H1 (cell line): ENCODE measurements at regions not wholly inside any gene's neighbourhood (a gene's known extent, or its start where the extent isn't known, plus 50 kb on each side); places are given as distances from the start of the nearest gene placed in this dataset.

Source experiments
- CTCF ChIA-PET: fragments of 300-600 bp; sonication (Branson Sonifier 250); formaldehyde crosslinking; loops from one replicate; lab custom pipeline; 2021; ENCODE audit not compliant: partially characterized antibody; lab: Charles Lee
- POLR2A ChIA-PET: fragments of 300-600 bp; sonication (Branson Sonifier 250); formaldehyde crosslinking; loops from one replicate; lab custom pipeline; 2021; ENCODE audit warnings: inconsistent platforms; ENCODE audit not compliant: partially characterized antibody; lab: Charles Lee
- DNase-seq, 2 experiments: peaks; one replicate each; pipeline versions ENCODE4 v3.0.0 to v3.0.0-alpha.2; 2010 to 2022; ENCODE audit warnings: low spot score in 2 of 2, low read depth in 1 of 2, mixed read lengths in 1 of 2
- FAIRE-seq: peaks from 2 replicates; lab custom pipeline; 2011; peaks lifted over from hg19 to GRCh38; lab: Jason Lieb, UNC
- H2AFZ ChIP-seq: 2 replicates; pipeline ENCODE4 v1.8.1; 2012; ENCODE audit warnings: low read length, inconsistent platforms
- H2AK5ac ChIP-seq: 2 replicates; pipeline ENCODE4 v1.6.1; 2013; ENCODE audit warnings: low read depth, low read length
- H2BK120ac ChIP-seq: replicated peaks from 2 replicates; pipeline ENCODE3; 2013; ENCODE audit warnings: low read depth, low read length, inconsistent platforms
- H2BK12ac ChIP-seq: 2 replicates; pipeline ENCODE4 v1.6.1; 2013; ENCODE audit warnings: low read depth, low read length
- H2BK15ac ChIP-seq: 2 replicates; pipeline ENCODE4 v1.6.1; 2013; ENCODE audit warnings: low read length
- H2BK20ac ChIP-seq: 2 replicates; pipeline ENCODE4 v1.6.1; 2013; ENCODE audit warnings: low read length
- H2BK5ac ChIP-seq: 2 replicates; pipeline ENCODE4 v1.6.1; 2013; ENCODE audit warnings: low read depth, low read length
- H3K14ac ChIP-seq: 2 replicates; pipeline ENCODE4 v1.6.1; 2013; ENCODE audit warnings: inconsistent platforms; ENCODE audit not compliant: insufficient read length
- H3K18ac ChIP-seq: 2 replicates; pipeline ENCODE4 v1.6.1; 2013; ENCODE audit warnings: low read length; ENCODE audit errors: extremely low read depth
- H3K23ac ChIP-seq: 2 replicates; pipeline ENCODE4 v1.6.1; 2013; ENCODE audit warnings: inconsistent platforms; ENCODE audit not compliant: insufficient read length
- H3K23me2 ChIP-seq: 2 replicates; pipeline ENCODE4 v1.6.1; 2013; ENCODE audit warnings: low read depth, low read length
- H3K27ac ChIP-seq: 2 replicates; pipeline ENCODE4 v1.6.1; 2011; ENCODE audit warnings: low read depth, low read length, inconsistent platforms
- H3K27me3 ChIP-seq, 4 experiments: replicated peaks in 1 of 4; 1 replicate in 1 of 4; 2 replicates in 3 of 4; pipeline versions ENCODE4 v1.6.1 to v1.8.1; 2011 to 2013; ENCODE audit warnings: low read length in 3 of 4, mild to moderate bottlenecking in 3 of 4, inconsistent platforms in 2 of 4, mixed read lengths in 2 of 4, moderate library complexity in 1 of 4; ENCODE audit not compliant: control insufficient read depth in 3 of 4, insufficient read depth in 3 of 4; ENCODE audit errors: extremely low read depth in 1 of 4
- H3K36me3 ChIP-seq, 4 experiments: 2 replicates each; pipeline versions ENCODE4 v1.6.1 to v1.8.1; 2011 to 2013; ENCODE audit warnings: mild to moderate bottlenecking in 4 of 4, low read length in 3 of 4, moderate library complexity in 2 of 4, control low read depth in 1 of 4, inconsistent platforms in 1 of 4; ENCODE audit not compliant: insufficient read depth in 4 of 4, control insufficient read depth in 2 of 4
- H3K4ac ChIP-seq: replicated peaks from 2 replicates; pipeline ENCODE3; 2013; ENCODE audit warnings: low read length, low read depth, mixed read lengths, inconsistent platforms; ENCODE audit not compliant: insufficient read length
- H3K4me1 ChIP-seq, 4 experiments: replicated peaks in 1 of 4; 1 replicate in 1 of 4; 2 replicates in 3 of 4; pipeline versions ENCODE4 v1.6.1 to v1.8.1; 2011 to 2013; ENCODE audit warnings: low read length in 3 of 4, inconsistent platforms in 2 of 4, mixed read lengths in 1 of 4; ENCODE audit not compliant: insufficient read depth in 4 of 4, control insufficient read depth in 3 of 4
- H3K4me2 ChIP-seq, 2 experiments: 2 replicates each; pipeline versions ENCODE4 v1.6.1 to v1.8.1; 2011 to 2013; ENCODE audit warnings: low read depth in 2 of 2, low read length in 2 of 2, control low read depth in 1 of 2, inconsistent platforms in 1 of 2, mild to moderate bottlenecking in 1 of 2; ENCODE audit not compliant: insufficient read depth in 1 of 2
- H3K4me3 ChIP-seq, 4 experiments: fragments of 200-600, 300-600 bp in 1 of 4; sonication (generic), shearing (Covaris generic), sonication (Bioruptor Twin) in 1 of 4; 2 replicates each; pipeline versions ENCODE4 v1.5.1 to v1.8.1; 2011 to 2016; ENCODE audit warnings: low read length in 4 of 4, low read depth in 3 of 4, control low read depth in 2 of 4, inconsistent platforms in 2 of 4, mild to moderate bottlenecking in 2 of 4, mixed read lengths in 1 of 4, moderate library complexity in 1 of 4; ENCODE audit not compliant: insufficient read depth in 2 of 4; ENCODE audit errors: extremely low read depth in 1 of 4
- H3K56ac ChIP-seq: replicated peaks from 2 replicates; pipeline ENCODE3; 2013; ENCODE audit warnings: low read depth, mild to moderate bottlenecking, mixed read lengths, low read length, inconsistent platforms; ENCODE audit not compliant: insufficient read length
- H3K79me1 ChIP-seq: 2 replicates; pipeline ENCODE4 v1.6.1; 2013; ENCODE audit warnings: low read depth, low read length, control low read depth
- H3K79me2 ChIP-seq, 2 experiments: 2 replicates each; pipeline versions ENCODE4 v1.6.1 to v1.8.1; 2012 to 2013; ENCODE audit warnings: low read length in 2 of 2, mild to moderate bottlenecking in 2 of 2, inconsistent platforms in 1 of 2; ENCODE audit not compliant: insufficient read depth in 2 of 2, control insufficient read depth in 1 of 2
- H3K9ac ChIP-seq, 4 experiments: replicated peaks in 1 of 4; 1 replicate in 1 of 4; 2 replicates in 3 of 4; pipeline versions ENCODE4 v1.6.1 to v1.8.1; 2011 to 2013; ENCODE audit warnings: low read depth in 3 of 4, low read length in 3 of 4, control low read depth in 2 of 4, mild to moderate bottlenecking in 2 of 4, moderate library complexity in 2 of 4, inconsistent platforms in 1 of 4; ENCODE audit errors: extremely low read depth in 1 of 4
- H3K9me3 ChIP-seq, 2 experiments: 2 replicates each; pipeline versions ENCODE4 v1.6.1 to v1.8.1; 2012 to 2013; ENCODE audit warnings: mild to moderate bottlenecking in 2 of 2, moderate library complexity in 2 of 2, control low read depth in 1 of 2, inconsistent platforms in 1 of 2, low read depth in 1 of 2, low read length in 1 of 2, mixed read lengths in 1 of 2; ENCODE audit not compliant: insufficient read depth in 2 of 2
- H4K20me1 ChIP-seq, 2 experiments: replicated peaks in 1 of 2; 2 replicates each; pipeline versions ENCODE3 to v1.8.1; 2011 to 2013; ENCODE audit warnings: inconsistent platforms in 2 of 2, low read length in 2 of 2, mild to moderate bottlenecking in 1 of 2; ENCODE audit not compliant: insufficient read depth in 2 of 2, control insufficient read depth in 1 of 2
- H4K5ac ChIP-seq: 2 replicates; pipeline ENCODE4 v1.6.1; 2013; ENCODE audit warnings: low read length, low read depth, mixed read lengths, inconsistent platforms; ENCODE audit not compliant: insufficient read length
- H4K8ac ChIP-seq: 2 replicates; pipeline ENCODE4 v1.8.0; 2013; ENCODE audit warnings: mild to moderate bottlenecking, moderate library complexity, low read length, inconsistent platforms; ENCODE audit not compliant: insufficient read depth; ENCODE audit errors: extremely low read depth
- H4K91ac ChIP-seq: replicated peaks from 2 replicates; pipeline ENCODE3; 2013; ENCODE audit warnings: low read length, mixed read lengths, inconsistent platforms; ENCODE audit not compliant: insufficient read length
- BACH1 ChIP-seq: IDR thresholded peaks from 2 replicates; pipeline ENCODE4 v1.6.1; 2012; ENCODE audit warnings: low read length, improper control_type of control experiment
- BCL11A ChIP-seq, 2 experiments: IDR thresholded peaks; one replicate each; pipeline ENCODE4 v1.6.1; 2011; ENCODE audit warnings: low read depth in 2 of 2, low read length in 2 of 2, mild to moderate bottlenecking in 2 of 2
- CBX5 ChIP-seq: fragments of 300-800, 300-1000 bp; sonication (generic); IDR thresholded peaks from 2 replicates; pipeline ENCODE4 v1.7.1; 2016; ENCODE audit warnings: antibody characterized with exemption, low read length, low read depth
- CHD1 ChIP-seq: IDR thresholded peaks from 2 replicates; pipeline ENCODE4 v1.6.1; 2012; ENCODE audit warnings: low read depth, low read length, improper control_type of control experiment
- HDAC6 ChIP-seq: IDR thresholded peaks from one replicate; pipeline ENCODE4 v1.7.1; 2012; ENCODE audit warnings: low read depth, mild to moderate bottlenecking, inconsistent platforms, low read length, moderate library complexity
- KDM4A ChIP-seq: IDR thresholded peaks from one replicate; pipeline ENCODE4 v1.7.1; 2012; ENCODE audit warnings: low read depth, mild to moderate bottlenecking, moderate library complexity, low read length, inconsistent platforms; ENCODE audit not compliant: severe bottlenecking
- POLR2AphosphoS5 ChIP-seq: IDR thresholded peaks from 2 replicates; pipeline ENCODE4 v1.6.1; 2011; ENCODE audit warnings: low read depth, low read length
- RFX5 ChIP-seq: IDR thresholded peaks from 2 replicates; pipeline ENCODE4 v1.6.1; 2011; ENCODE audit warnings: low read depth, low read length, improper control_type of control experiment, borderline replicate concordance
- SIN3A ChIP-seq, 2 experiments: IDR thresholded peaks in 1 of 2; conservative IDR thresholded peaks in 1 of 2; 2 replicates each; pipeline ENCODE4 v1.6.1; 2011 to 2012; ENCODE audit warnings: low read length in 2 of 2, improper control_type of control experiment in 1 of 2, low read depth in 1 of 2, mild to moderate bottlenecking in 1 of 2
- SIX5 ChIP-seq: IDR thresholded peaks from 2 replicates; pipeline ENCODE4 v1.6.1; 2011; ENCODE audit warnings: mild to moderate bottlenecking, low read depth, low read length
- TCF12 ChIP-seq: IDR thresholded peaks from 2 replicates; pipeline ENCODE4 v1.6.1; 2011; ENCODE audit warnings: low read depth, mild to moderate bottlenecking, low read length
- WGBS, 2 experiments: shearing (Covaris generic) in 1 of 2; methylation state at CpG; one replicate each; pipeline versions ENCODE4 v1.1.6 to v1.1.7; 2013 to 2015; ENCODE audit warnings: low lambda C conversion rate in 2 of 2, mixed read lengths in 2 of 2, inconsistent platforms in 1 of 2, low coverage in 1 of 2, missing lambda C conversion rate in 1 of 2; ENCODE audit not compliant: insufficient replicate concordance in 2 of 2, insufficient coverage in 1 of 2, insufficient read length in 1 of 2; ENCODE audit errors: extremely low coverage in 1 of 2, missing lambda C conversion rate in 1 of 2; 5-methylcytosine and 5-hydroxymethylcytosine counted together
- TF ChIP-seq, protein P1 (sequence below): IDR thresholded peaks from 2 replicates; pipeline ENCODE4 v1.6.1; 2012; ENCODE audit warnings: inconsistent platforms

DNA sequence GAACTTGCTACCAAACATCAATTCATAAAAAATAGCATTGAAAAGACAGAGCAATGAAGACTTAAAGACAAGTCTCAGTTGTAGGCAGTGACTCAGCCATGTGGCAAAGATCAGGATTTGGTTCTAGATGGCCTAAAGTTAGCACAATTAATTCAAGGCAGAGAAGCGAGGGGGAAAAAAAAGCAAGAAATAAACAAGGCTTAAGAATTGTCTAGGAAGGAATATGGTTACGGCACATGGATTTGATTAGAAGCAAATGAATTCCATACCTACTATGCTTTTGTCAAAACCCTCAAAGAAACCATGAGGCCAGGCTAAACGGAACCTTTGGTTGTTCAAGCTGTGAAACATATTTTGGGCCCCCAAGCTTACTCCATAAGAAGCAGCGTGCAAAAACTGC is 362.2 kb upstream of the KCNH7 start:
- H3K23ac ChIP-seq: no peak overlapping the region

More for the DNA sequence above, 362.2 kb upstream of the KCNH7 start:
- no peak overlapping the region for H3K4ac ChIP-seq
- 92% methylated on average over 4 of the region's 4 CpGs; no CpG with 5 or more reads in 1 of the 2 experiments for WGBS, 2 experiments
- H2BK120ac ChIP-seq: no peak overlapping the region
- no peaks in the 10 kb centered on the region for H3K23me2 ChIP-seq
- no peak overlapping the region for H4K5ac ChIP-seq
- no peak overlapping the region for H3K4me3 ChIP-seq
- H2BK20ac ChIP-seq: no peak overlapping the region
- ChIA-PET CTCF (interaction anchor here (1.1 to 1.4 kb wide), 4 partner anchors 9 to 23 kb away, joined by 4 to 6 read pairs (median 5); no protein-coding TSS in a partner anchor), POLR2A (no interaction called here)
- no peak overlapping the region for H2BK12ac ChIP-seq
- H4K20me1 ChIP-seq: no peaks in the 10 kb centered on the region
- DNase-seq: no peak
- no peak overlapping the region for H2AFZ ChIP-seq
- H4K91ac ChIP-seq: no peak overlapping the region
- H3K79me2 ChIP-seq: no peaks in the 10 kb centered on the region
- no peak overlapping the region for H2AK5ac ChIP-seq
- TF ChIP-seq SIN3A (conservative IDR thresholded peaks at IDR 0.05 in 1 of 2, IDR thresholded peaks at IDR 0.05 in 1 of 2; ENCODE audit: low read depth in 1 of 2, low read length in 2 of 2) (no peak), CHD1 (no peak), CBX5 (no peak), SIX5 (no peak), BACH1 (no peak), POLR2AphosphoS5 (no peak), HDAC6 (no peak), RFX5 (no peak), BCL11A (IDR thresholded peaks at IDR 0.05; ENCODE audit: low read depth in 2 of 2, low read length in 2 of 2) (no peak), TCF12 (no peak), KDM4A (no peak)
- TF ChIP-seq, protein P1, sequence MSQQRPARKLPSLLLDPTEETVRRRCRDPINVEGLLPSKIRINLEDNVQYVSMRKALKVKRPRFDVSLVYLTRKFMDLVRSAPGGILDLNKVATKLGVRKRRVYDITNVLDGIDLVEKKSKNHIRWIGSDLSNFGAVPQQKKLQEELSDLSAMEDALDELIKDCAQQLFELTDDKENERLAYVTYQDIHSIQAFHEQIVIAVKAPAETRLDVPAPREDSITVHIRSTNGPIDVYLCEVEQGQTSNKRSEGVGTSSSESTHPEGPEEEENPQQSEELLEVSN: no peak
- no peak overlapping the region for H3K56ac ChIP-seq
- H2BK5ac ChIP-seq: no peak overlapping the region
- H3K36me3 ChIP-seq: no peaks in the 10 kb centered on the region
- no peak overlapping the region for H3K9ac ChIP-seq
- H3K9me3 ChIP-seq: no peaks in the 10 kb centered on the region
- H3K27me3 ChIP-seq: no peaks in the 10 kb centered on the region
- peaks cover 0 to 3% (median 0%) of the 10 kb centered on the region in 4 experiments; a peak in 2 of 7 replicates for H3K4me1 ChIP-seq
- no peak overlapping the region for H3K4me2 ChIP-seq
- H3K18ac ChIP-seq: no peak overlapping the region
- no peak for FAIRE-seq
- no peak overlapping the region for H2BK15ac ChIP-seq
- no peak overlapping the region for H3K27ac ChIP-seq
- no peak overlapping the region for H3K14ac ChIP-seq
- H3K79me1 ChIP-seq: no peaks in the 10 kb centered on the region
- H4K8ac ChIP-seq: no peak overlapping the region
